Mucosa of descending colon (tissue), 3 donors: ENCODE measurements at regions not wholly inside any gene's neighbourhood (a gene's known extent, or its start where the extent isn't known, plus 50 kb on each side); places are given as distances from the start of the nearest gene placed in this dataset.
"Not testable (repeated sequence)": the region's sequence is repeated elsewhere in the genome, so short reads cannot be mapped to it uniquely, and the experiment has no call there.

Source experiments
- ATAC-seq: fragments of 200-7000 bp; cut with Tn5 transposase; one replicate; pipeline ENCODE4 v1.9.1; 2020; ENCODE audit warnings: mild to moderate bottlenecking, moderate library complexity
- DNase-seq, 3 donors: peaks; one replicate each; pipeline ENCODE4 v3.0.0-alpha.2; 2020
- H3K36me3 ChIP-seq: fragments of 200-600 bp; one replicate; pipeline ENCODE4 v1.8.0; 2021; ENCODE audit warnings: low read depth, mild to moderate bottlenecking
- H3K4me1 ChIP-seq: fragments of 200-600 bp; one replicate; pipeline ENCODE4 v1.8.0; 2021; ENCODE audit warnings: low read depth, mild to moderate bottlenecking
- H3K4me3 ChIP-seq: fragments of 200-600 bp; one replicate; pipeline ENCODE4 v1.8.0; 2021; ENCODE audit warnings: mild to moderate bottlenecking
- H3K9me3 ChIP-seq: fragments of 200-600 bp; one replicate; pipeline ENCODE4 v1.8.0; 2021; ENCODE audit warnings: mild to moderate bottlenecking
- CTCF ChIP-seq: fragments of 200-600 bp; IDR thresholded peaks from one replicate; pipeline ENCODE4 v1.8.0; 2022; ENCODE audit warnings: antibody characterized with exemption, mild to moderate bottlenecking
- intact Hi-C, 2 donors: fragments of 100-400 bp; cut with DNase I in 1 of 2; cut with micrococcal nuclease in 1 of 2; formaldehyde crosslinking; loops; one replicate each; pipeline versions ENCODE4 v1.11.0 to v1.11.1; 2022; cut with DNase I, micrococcal nuclease
- donor health status: DM: no; HTN: no; CAD: no; lungs with moderate emphysema.
- donor health status: DM: no; HTN: no; CAD: no.
- donor health status: DM: no; HTN: yes; CAD: no.

GRCh38 chr12:74752215-74752614 is 214.6 kb downstream of the ATXN7L3B start:
- Histone ChIP-seq H3K9me3 (no peaks in the 10 kb centered on the region), H3K36me3 (no peaks in the 10 kb centered on the region), H3K4me3 (no peak overlapping the region), H3K4me1 (no peaks in the 10 kb centered on the region)
- TF ChIP-seq CTCF, result no peak
- ATAC-seq (no peak), DNase-seq (no peak)
- intact Hi-C loops, result no loop called here

- TF ChIP-seq CTCF, result no peak
- H3K9me3 ChIP-seq, result no peaks in the 10 kb centered on the region
- no peaks in the 10 kb centered on the region for H3K36me3 ChIP-seq
- H3K4me3 ChIP-seq, result no peak overlapping the region
- ATAC-seq (no peak), DNase-seq (no peak)
- no peaks in the 10 kb centered on the region for H3K4me1 ChIP-seq
- intact Hi-C loops, result no loop called here
Measured at GRCh38 chr12:74770552-74770951, 232.9 kb downstream of the ATXN7L3B start.

GRCh38 chr12:74775276-74775675 is 237.6 kb downstream of the ATXN7L3B start:
- ATAC-seq (no peak), DNase-seq (no peak)
- Histone ChIP-seq H3K4me3 (no peak overlapping the region), H3K9me3 (no peaks in the 10 kb centered on the region), H3K36me3 (no peaks in the 10 kb centered on the region), H3K4me1 (no peaks in the 10 kb centered on the region)
- TF ChIP-seq CTCF, result no peak
- intact Hi-C loops, result no loop called here

- Histone ChIP-seq H3K9me3 (no peaks in the 10 kb centered on the region), H3K4me3 (no peak overlapping the region), H3K4me1 (no peaks in the 10 kb centered on the region), H3K36me3 (no peaks in the 10 kb centered on the region)
- no peak for TF ChIP-seq CTCF
- intact Hi-C loops, result no loop called here
- ATAC-seq (no peak), DNase-seq (no peak)
Measured at GRCh38 chr12:74776378-74776777, 238.7 kb downstream of the ATXN7L3B start.

GRCh38 chr12:74780182-74780849 is 242.7 kb downstream of the ATXN7L3B start:
- TF ChIP-seq CTCF, result no peak
- no peak for DNase-seq
- intact Hi-C loops, result no loop called here
- H3K4me1 ChIP-seq, result no peaks in the 10 kb centered on the region
- ATAC-seq, result no peak
- H3K4me3 ChIP-seq, result no peak overlapping the region
- no peaks in the 10 kb centered on the region for H3K36me3 ChIP-seq
- H3K9me3 ChIP-seq, result no peaks in the 10 kb centered on the region

GRCh38 chr12:74780850-74781241 is 243.2 kb downstream of the ATXN7L3B start:
- H3K4me3 ChIP-seq, H3K9me3 ChIP-seq, H3K4me1 ChIP-seq, H3K36me3 ChIP-seq, intact Hi-C loops, DNase-seq, ATAC-seq: not testable (repeated sequence)
